ENCODE measurements at regions not wholly inside any gene's neighbourhood (a gene's known extent, or its start where the extent isn't known, plus 50 kb on each side); places are given as distances from the start of the nearest gene placed in this dataset.

GRCh38 chr9:27925815-27926214, 352.5 kb upstream of the C9orf72 start:
- no peak for DNase-seq

- DNase-seq = no peak
These were observed 356.6 kb upstream of the C9orf72 start for GRCh38 chr9:27929841-27930240.

- peak; percentile 58 for DNase-seq
These were observed 360.1 kb upstream of the C9orf72 start for GRCh38 chr9:27933210-27934025.

GRCh38 chr9:27934471-27934870, 361.2 kb upstream of the C9orf72 start:
- DNase-seq = peak; percentile 39

GRCh38 chr9:27939186-27939585, 365.9 kb upstream of the C9orf72 start:
- DNase-seq = no peak

GRCh38 chr9:27940535-27940934, 367.3 kb upstream of the C9orf72 start:
- no peak for DNase-seq

- no peak for DNase-seq
These were observed 370.2 kb upstream of the C9orf72 start for GRCh38 chr9:27943501-27943900.

- no peak for DNase-seq
These were observed 372.1 kb upstream of the C9orf72 start for GRCh38 chr9:27945386-27945785.

GRCh38 chr9:27950382-27950781, 377.1 kb upstream of the C9orf72 start:
- no peak for DNase-seq

GRCh38 chr9:27954858-27955257, 381.6 kb upstream of the C9orf72 start:
- DNase-seq = no peak

- no peak for DNase-seq
These were observed 390.6 kb upstream of the C9orf72 start for GRCh38 chr9:27963836-27964235.

- no peak for DNase-seq
These were observed 393.9 kb upstream of the C9orf72 start for GRCh38 chr9:27967210-27967609.

GRCh38 chr9:27977931-27978330, 404.6 kb upstream of the C9orf72 start:
- no peak for DNase-seq

GRCh38 chr9:27985714-27986113, 412.4 kb upstream of the C9orf72 start:
- DNase-seq = no peak

- DNase-seq = no peak
These were observed 417.2 kb upstream of the C9orf72 start for GRCh38 chr9:27990524-27990923.

- no peak for DNase-seq
These were observed 417.9 kb upstream of the C9orf72 start for GRCh38 chr9:27991221-27991620.

- DNase-seq = no peak
These were observed 427.8 kb upstream of the C9orf72 start for GRCh38 chr9:28001096-28001495.

- DNase-seq = no peak
These were observed 431.6 kb upstream of the C9orf72 start for GRCh38 chr9:28004900-28005299.

- no peak for DNase-seq
These were observed 432.5 kb upstream of the C9orf72 start for GRCh38 chr9:28005779-28006178.

GRCh38 chr9:28007097-28007817, 434.0 kb upstream of the C9orf72 start:
- no peak for DNase-seq

GRCh38 chr9:28014212-28014611, 440.9 kb upstream of the C9orf72 start:
- no peak for DNase-seq

GRCh38 chr9:28024676-28025075, 451.4 kb upstream of the C9orf72 start:
- peak; percentile 16 for DNase-seq

GRCh38 chr9:28025186-28025585, 451.9 kb upstream of the C9orf72 start:
- no peak for DNase-seq

- peak; percentile 25 for DNase-seq
These were observed 458.4 kb upstream of the C9orf72 start for GRCh38 chr9:28031521-28032267.

Data from retina (tissue), 1 donor.